ENCODE measurements at regions not wholly inside any gene's neighbourhood (a gene's known extent, or its start where the extent isn't known, plus 50 kb on each side); places are given as distances from the start of the nearest gene placed in this dataset.

GRCh38 chr3:6531153-6531552 is 329.8 kb upstream of the GRM7 start:
- Histone ChIP-seq H3K4me1 (no peaks in the 10 kb centered on the region), H3K27me3 (no peaks in the 10 kb centered on the region), H3K9me3 (no peaks in the 10 kb centered on the region), H3K4me3 (ENCODE audit: low read depth, low read length) (no peak overlapping the region), H3K36me3 (no peaks in the 10 kb centered on the region)
- no peak for TF ChIP-seq CTCF (IDR thresholded peaks at IDR 0.05; ENCODE audit: low read depth, low read length)
- DNase-seq, result no peak

GRCh38 chr3:6532101-6532500 is 328.8 kb upstream of the GRM7 start:
- Histone ChIP-seq H3K4me1 (no peaks in the 10 kb centered on the region), H3K4me3 (ENCODE audit: low read depth, low read length) (no peak overlapping the region), H3K27me3 (no peaks in the 10 kb centered on the region), H3K9me3 (no peaks in the 10 kb centered on the region), H3K36me3 (no peaks in the 10 kb centered on the region)
- DNase-seq, result no peak
- no peak for TF ChIP-seq CTCF (IDR thresholded peaks at IDR 0.05; ENCODE audit: low read depth, low read length)

- DNase-seq, result no peak
- no peaks in the 10 kb centered on the region for H3K27me3 ChIP-seq
- H3K4me3 ChIP-seq (ENCODE audit: low read depth, low read length), result no peak overlapping the region
- no peaks in the 10 kb centered on the region for H3K4me1 ChIP-seq
- TF ChIP-seq CTCF (IDR thresholded peaks at IDR 0.05; ENCODE audit: low read depth, low read length), result no peak
- H3K9me3 ChIP-seq, result no peaks in the 10 kb centered on the region
- no peaks in the 10 kb centered on the region for H3K36me3 ChIP-seq
Observed at GRCh38 chr3:6540981-6541380, 319.9 kb upstream of the GRM7 start.

- no peak for DNase-seq
- no peaks in the 10 kb centered on the region for H3K9me3 ChIP-seq
- no peaks in the 10 kb centered on the region for H3K27me3 ChIP-seq
- H3K36me3 ChIP-seq, result no peaks in the 10 kb centered on the region
- H3K4me3 ChIP-seq (ENCODE audit: low read depth, low read length), result no peak overlapping the region
- no peaks in the 10 kb centered on the region for H3K4me1 ChIP-seq
- no peak for TF ChIP-seq CTCF (IDR thresholded peaks at IDR 0.05; ENCODE audit: low read depth, low read length)
Observed at GRCh38 chr3:6542795-6543194, 318.1 kb upstream of the GRM7 start.

GRCh38 chr3:6549296-6549695 is 311.6 kb upstream of the GRM7 start:
- no peak for TF ChIP-seq CTCF (IDR thresholded peaks at IDR 0.05; ENCODE audit: low read depth, low read length)
- no peak overlapping the region for H3K4me3 ChIP-seq (ENCODE audit: low read depth, low read length)
- H3K9me3 ChIP-seq, result no peaks in the 10 kb centered on the region
- H3K27me3 ChIP-seq, result no peaks in the 10 kb centered on the region
- H3K36me3 ChIP-seq, result no peaks in the 10 kb centered on the region
- no peak for DNase-seq
- no peaks in the 10 kb centered on the region for H3K4me1 ChIP-seq

- no peaks in the 10 kb centered on the region for H3K36me3 ChIP-seq
- no peaks in the 10 kb centered on the region for H3K9me3 ChIP-seq
- DNase-seq, result no peak
- no peaks in the 10 kb centered on the region for H3K27me3 ChIP-seq
- no peak for TF ChIP-seq CTCF (IDR thresholded peaks at IDR 0.05; ENCODE audit: low read depth, low read length)
- H3K4me1 ChIP-seq, result no peaks in the 10 kb centered on the region
- H3K4me3 ChIP-seq (ENCODE audit: low read depth, low read length), result no peak overlapping the region
Observed at GRCh38 chr3:6551165-6551564, 309.8 kb upstream of the GRM7 start.
